Stomach (tissue), 4 donors: ENCODE measurements at regions not wholly inside any gene's neighbourhood (a gene's known extent, or its start where the extent isn't known, plus 50 kb on each side); places are given as distances from the start of the nearest gene placed in this dataset.

ENCODE experiments used
- EP300 ChIP-seq: sonication (generic); formaldehyde crosslinking; IDR thresholded peaks from one replicate; pipeline ENCODE4 v1.6.1; 2017; ENCODE audit warnings: antibody characterized with exemption
- POLR2A ChIP-seq, 4 donors: fragments of 450-650 bp; IDR thresholded peaks; one replicate each; pipeline ENCODE4 v1.6.1; 2016; ENCODE audit warnings: antibody characterized with exemption in 4 of 4, control low read depth in 2 of 4, mild to moderate bottlenecking in 1 of 4, moderate library complexity in 1 of 4
- POLR2AphosphoS5 ChIP-seq, 3 donors: sonication (generic); formaldehyde crosslinking; IDR thresholded peaks; one replicate each; pipeline ENCODE4 v1.6.1; 2016; ENCODE audit warnings: antibody characterized with exemption in 3 of 3
- TF ChIP-seq, protein P1 (sequence below), 7 experiments: fragments of 450-650 bp in 4 of 7; fragments of 200-600 bp in 3 of 7; sonication (generic) in 3 of 7; IDR thresholded peaks; one replicate each; pipeline ENCODE4 v1.5.1; 2016 to 2019; ENCODE audit warnings: antibody characterized with exemption in 7 of 7, control low read depth in 2 of 7, mild to moderate bottlenecking in 1 of 7

DNA sequence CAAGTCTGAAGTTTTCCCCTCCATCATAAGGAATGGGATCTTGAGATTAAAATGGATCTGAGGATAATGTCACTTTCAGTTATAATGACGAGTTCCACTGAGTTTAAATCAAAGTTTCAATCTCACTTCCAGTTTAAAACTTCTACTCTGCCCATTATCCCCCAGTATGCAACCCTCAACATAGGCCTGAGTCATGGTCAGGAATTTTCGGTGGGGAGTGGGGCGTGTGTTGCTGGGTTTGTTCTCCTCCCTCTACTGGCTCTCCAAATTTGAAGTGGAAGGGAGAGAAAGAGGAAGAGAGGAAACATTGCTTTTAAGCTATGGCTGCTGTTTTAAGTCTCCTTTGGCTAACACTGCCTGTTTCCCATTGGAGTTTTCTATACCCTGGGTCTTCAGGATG, 152.9 kb downstream of the TM2D1 start:
- TF ChIP-seq, protein P1, sequence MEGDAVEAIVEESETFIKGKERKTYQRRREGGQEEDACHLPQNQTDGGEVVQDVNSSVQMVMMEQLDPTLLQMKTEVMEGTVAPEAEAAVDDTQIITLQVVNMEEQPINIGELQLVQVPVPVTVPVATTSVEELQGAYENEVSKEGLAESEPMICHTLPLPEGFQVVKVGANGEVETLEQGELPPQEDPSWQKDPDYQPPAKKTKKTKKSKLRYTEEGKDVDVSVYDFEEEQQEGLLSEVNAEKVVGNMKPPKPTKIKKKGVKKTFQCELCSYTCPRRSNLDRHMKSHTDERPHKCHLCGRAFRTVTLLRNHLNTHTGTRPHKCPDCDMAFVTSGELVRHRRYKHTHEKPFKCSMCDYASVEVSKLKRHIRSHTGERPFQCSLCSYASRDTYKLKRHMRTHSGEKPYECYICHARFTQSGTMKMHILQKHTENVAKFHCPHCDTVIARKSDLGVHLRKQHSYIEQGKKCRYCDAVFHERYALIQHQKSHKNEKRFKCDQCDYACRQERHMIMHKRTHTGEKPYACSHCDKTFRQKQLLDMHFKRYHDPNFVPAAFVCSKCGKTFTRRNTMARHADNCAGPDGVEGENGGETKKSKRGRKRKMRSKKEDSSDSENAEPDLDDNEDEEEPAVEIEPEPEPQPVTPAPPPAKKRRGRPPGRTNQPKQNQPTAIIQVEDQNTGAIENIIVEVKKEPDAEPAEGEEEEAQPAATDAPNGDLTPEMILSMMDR (IDR thresholded peaks at IDR 0.05) = no peak
- TF ChIP-seq POLR2A (IDR thresholded peaks at IDR 0.05) (no peak), EP300 (no peak), POLR2AphosphoS5 (IDR thresholded peaks at IDR 0.05) (no peak)
